Panc1 (cell line): ENCODE measurements at regions not wholly inside any gene's neighbourhood (a gene's known extent, or its start where the extent isn't known, plus 50 kb on each side); places are given as distances from the start of the nearest gene placed in this dataset.

Experiments
- CTCF ChIP-seq: fragments of 450-650 bp; IDR thresholded peaks from 2 replicates; pipeline ENCODE4 v1.5.1; 2017; ENCODE audit warnings: mild to moderate bottlenecking
- POLR2AphosphoS5 ChIP-seq: IDR thresholded peaks from 2 replicates; pipeline ENCODE4 v1.6.1; 2012; ENCODE audit warnings: mild to moderate bottlenecking, low read depth, low read length, moderate library complexity
- TF ChIP-seq, protein P1 (sequence below), 2 experiments: IDR thresholded peaks; 2 replicates each; pipeline ENCODE4 v1.6.1; 2011 to 2012; ENCODE audit warnings: low read depth in 2 of 2, control low read depth in 1 of 2, low read length in 1 of 2, mild to moderate bottlenecking in 1 of 2, moderate library complexity in 1 of 2; ENCODE audit not compliant: insufficient read depth in 1 of 2

DNA sequence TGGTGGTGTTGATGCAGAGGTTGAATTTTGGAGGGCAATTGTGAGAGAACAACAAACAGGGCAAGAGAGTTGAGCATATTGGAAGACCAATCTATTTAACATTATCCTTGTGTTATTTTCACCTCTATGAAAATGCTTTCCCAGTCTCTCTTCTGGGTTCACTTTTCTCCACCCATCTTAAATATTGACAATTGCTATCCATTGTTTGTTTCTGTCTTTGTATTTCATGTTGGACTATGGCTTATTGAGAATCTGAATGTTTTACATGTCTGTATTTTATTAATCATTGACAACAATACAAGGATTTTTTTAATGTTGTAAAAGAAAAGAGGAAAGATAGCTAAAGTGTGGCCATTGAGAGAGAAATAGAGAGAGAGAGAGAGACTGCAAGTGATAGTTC lies 1121.5 kb downstream of the BRINP3 start:
- TF ChIP-seq CTCF (no peak), POLR2AphosphoS5 (no peak)
- TF ChIP-seq, protein P1, sequence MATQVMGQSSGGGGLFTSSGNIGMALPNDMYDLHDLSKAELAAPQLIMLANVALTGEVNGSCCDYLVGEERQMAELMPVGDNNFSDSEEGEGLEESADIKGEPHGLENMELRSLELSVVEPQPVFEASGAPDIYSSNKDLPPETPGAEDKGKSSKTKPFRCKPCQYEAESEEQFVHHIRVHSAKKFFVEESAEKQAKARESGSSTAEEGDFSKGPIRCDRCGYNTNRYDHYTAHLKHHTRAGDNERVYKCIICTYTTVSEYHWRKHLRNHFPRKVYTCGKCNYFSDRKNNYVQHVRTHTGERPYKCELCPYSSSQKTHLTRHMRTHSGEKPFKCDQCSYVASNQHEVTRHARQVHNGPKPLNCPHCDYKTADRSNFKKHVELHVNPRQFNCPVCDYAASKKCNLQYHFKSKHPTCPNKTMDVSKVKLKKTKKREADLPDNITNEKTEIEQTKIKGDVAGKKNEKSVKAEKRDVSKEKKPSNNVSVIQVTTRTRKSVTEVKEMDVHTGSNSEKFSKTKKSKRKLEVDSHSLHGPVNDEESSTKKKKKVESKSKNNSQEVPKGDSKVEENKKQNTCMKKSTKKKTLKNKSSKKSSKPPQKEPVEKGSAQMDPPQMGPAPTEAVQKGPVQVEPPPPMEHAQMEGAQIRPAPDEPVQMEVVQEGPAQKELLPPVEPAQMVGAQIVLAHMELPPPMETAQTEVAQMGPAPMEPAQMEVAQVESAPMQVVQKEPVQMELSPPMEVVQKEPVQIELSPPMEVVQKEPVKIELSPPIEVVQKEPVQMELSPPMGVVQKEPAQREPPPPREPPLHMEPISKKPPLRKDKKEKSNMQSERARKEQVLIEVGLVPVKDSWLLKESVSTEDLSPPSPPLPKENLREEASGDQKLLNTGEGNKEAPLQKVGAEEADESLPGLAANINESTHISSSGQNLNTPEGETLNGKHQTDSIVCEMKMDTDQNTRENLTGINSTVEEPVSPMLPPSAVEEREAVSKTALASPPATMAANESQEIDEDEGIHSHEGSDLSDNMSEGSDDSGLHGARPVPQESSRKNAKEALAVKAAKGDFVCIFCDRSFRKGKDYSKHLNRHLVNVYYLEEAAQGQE (IDR thresholded peaks at IDR 0.05; ENCODE audit: insufficient read depth in 1 of 2, low read depth in 2 of 2, low read length in 1 of 2) = no peak
